ENCODE measurements at regions not wholly inside any gene's neighbourhood (a gene's known extent, or its start where the extent isn't known, plus 50 kb on each side); places are given as distances from the start of the nearest gene placed in this dataset.

DNA sequence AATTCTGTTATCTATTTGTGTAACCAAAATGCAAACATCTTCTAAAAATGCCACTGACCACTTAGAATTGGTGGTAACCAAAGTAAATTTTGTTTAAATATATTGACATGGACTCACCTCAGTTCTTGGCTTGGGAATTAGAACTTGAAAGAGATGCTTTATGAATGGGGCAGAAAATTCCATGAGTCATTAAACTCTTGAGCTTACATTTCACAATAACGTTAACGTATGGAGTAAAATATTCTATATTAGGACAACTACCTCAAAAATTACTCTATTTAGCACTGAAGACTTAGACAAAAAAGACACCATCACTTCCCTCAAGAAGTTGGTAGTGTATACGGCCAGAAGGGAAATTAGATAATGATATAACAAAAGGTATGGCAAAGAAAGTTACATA is 752.2 kb upstream of the MARCKS start:
- TF ChIP-seq, protein P1, sequence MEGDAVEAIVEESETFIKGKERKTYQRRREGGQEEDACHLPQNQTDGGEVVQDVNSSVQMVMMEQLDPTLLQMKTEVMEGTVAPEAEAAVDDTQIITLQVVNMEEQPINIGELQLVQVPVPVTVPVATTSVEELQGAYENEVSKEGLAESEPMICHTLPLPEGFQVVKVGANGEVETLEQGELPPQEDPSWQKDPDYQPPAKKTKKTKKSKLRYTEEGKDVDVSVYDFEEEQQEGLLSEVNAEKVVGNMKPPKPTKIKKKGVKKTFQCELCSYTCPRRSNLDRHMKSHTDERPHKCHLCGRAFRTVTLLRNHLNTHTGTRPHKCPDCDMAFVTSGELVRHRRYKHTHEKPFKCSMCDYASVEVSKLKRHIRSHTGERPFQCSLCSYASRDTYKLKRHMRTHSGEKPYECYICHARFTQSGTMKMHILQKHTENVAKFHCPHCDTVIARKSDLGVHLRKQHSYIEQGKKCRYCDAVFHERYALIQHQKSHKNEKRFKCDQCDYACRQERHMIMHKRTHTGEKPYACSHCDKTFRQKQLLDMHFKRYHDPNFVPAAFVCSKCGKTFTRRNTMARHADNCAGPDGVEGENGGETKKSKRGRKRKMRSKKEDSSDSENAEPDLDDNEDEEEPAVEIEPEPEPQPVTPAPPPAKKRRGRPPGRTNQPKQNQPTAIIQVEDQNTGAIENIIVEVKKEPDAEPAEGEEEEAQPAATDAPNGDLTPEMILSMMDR (IDR thresholded peaks at IDR 0.05), result no peak
- TF ChIP-seq POLR2A (IDR thresholded peaks at IDR 0.05) (no peak), EP300 (IDR thresholded peaks at IDR 0.05) (no peak), POLR2AphosphoS5 (IDR thresholded peaks at IDR 0.05) (no peak)
